ENCODE measurements at regions not wholly inside any gene's neighbourhood (a gene's known extent, or its start where the extent isn't known, plus 50 kb on each side); places are given as distances from the start of the nearest gene placed in this dataset.

- TF ChIP-seq IKZF3 (tag by site-specific recombination; IDR thresholded peaks at IDR 0.05) (no peak), WT1 (tag by site-specific recombination; IDR thresholded peaks at IDR 0.05) (no peak), ZNF266 (tag by site-specific recombination; IDR thresholded peaks at IDR 0.05; ENCODE audit: low read depth) (no peak), KLF9 (tag by site-specific recombination; IDR thresholded peaks at IDR 0.05; ENCODE audit: low read depth) (no peak), ZNF350 (tag by site-specific recombination; IDR thresholded peaks at IDR 0.05) (no peak), ZNF596 (tag by site-specific recombination; IDR thresholded peaks at IDR 0.05) (no peak)
These were observed 78.0 kb upstream of the SSTR1 start (continued) for GRCh38 chr14:38129705-38130104.

GRCh38 chr14:38134416-38135030 is 73.2 kb upstream of the SSTR1 start:
- Histone ChIP-seq H3K4me3 (ENCODE audit: low read depth, low read length) (no peak overlapping the region), H3K36me3 (ENCODE audit: control insufficient read depth in 2 of 2, insufficient read depth in 1 of 2, low read length in 2 of 2) (no peaks in the 10 kb centered on the region), H3K27ac (ENCODE audit: extremely low read depth, low read depth, low read length) (no peak overlapping the region), H3K4me1 (ENCODE audit: control insufficient read depth, insufficient read depth, low read length) (no peaks in the 10 kb centered on the region), H3K9me3 (ENCODE audit: control insufficient read depth, insufficient read depth, low read depth, low read length) (no peaks in the 10 kb centered on the region)
- POLR2A ChIA-PET: no interaction called here
- no peak for TF ChIP-seq ZNF513 (tag by site-specific recombination; IDR thresholded peaks at IDR 0.05)
- TF ChIP-seq ZNF521 (tag by site-specific recombination; IDR thresholded peaks at IDR 0.05): no peak
- TF ChIP-seq ZBTB6 (tag by site-specific recombination; IDR thresholded peaks at IDR 0.05): no peak
- no peak for TF ChIP-seq ZNF19 (tag by site-specific recombination; IDR thresholded peaks at IDR 0.05; ENCODE audit: low read depth)
- no peak for TF ChIP-seq ZNF645 (tag by site-specific recombination; IDR thresholded peaks at IDR 0.05)
- no peak for TF ChIP-seq BCL6B (tag by site-specific recombination; IDR thresholded peaks at IDR 0.05)
- no peak for TF ChIP-seq ZNF623 (tag by site-specific recombination; IDR thresholded peaks at IDR 0.05)
- no peak for TF ChIP-seq ZNF223 (tag by site-specific recombination; IDR thresholded peaks at IDR 0.05)
- no peak for TF ChIP-seq ZSCAN30 (tag by site-specific recombination; IDR thresholded peaks at IDR 0.05)
- TF ChIP-seq SP7 (tag by site-specific recombination; IDR thresholded peaks at IDR 0.05): no peak
- TF ChIP-seq ZSCAN18 (tag by site-specific recombination; IDR thresholded peaks at IDR 0.05): no peak
- no peak for TF ChIP-seq SP3 (tag by site-specific recombination; IDR thresholded peaks at IDR 0.05)
- no peak for TF ChIP-seq HIC1 (tag by site-specific recombination; IDR thresholded peaks at IDR 0.05)
- CTCF ChIA-PET: no interaction called here
